IPS-NIHi7 (cell line): ENCODE measurements at regions not wholly inside any gene's neighbourhood (a gene's known extent, or its start where the extent isn't known, plus 50 kb on each side); places are given as distances from the start of the nearest gene placed in this dataset.

Experiments
- DNase-seq: peaks from one replicate; pipeline ENCODE4 v3.0.0; 2012; ENCODE audit warnings: mixed read lengths; ENCODE audit errors: extremely low spot score

DNA sequence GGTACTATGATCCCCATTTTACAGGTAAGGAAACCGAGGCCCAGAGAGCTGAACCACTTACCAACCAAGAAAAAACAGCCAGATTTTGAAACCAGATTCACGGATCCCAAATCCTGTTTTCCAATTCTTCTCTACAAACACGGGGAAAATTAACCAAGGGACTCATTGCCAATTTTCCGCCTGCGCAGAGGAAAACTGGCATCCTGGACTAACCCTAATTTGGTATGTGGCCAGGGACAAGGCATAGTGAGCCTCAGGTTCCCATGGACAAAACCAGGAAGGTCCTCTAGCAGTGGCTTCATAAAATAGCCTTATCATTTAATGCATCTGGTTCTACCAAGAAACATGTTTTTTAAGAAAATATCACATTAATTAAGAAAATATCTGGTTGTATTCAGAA, 517.3 kb downstream of the MED13L start:
- no peak for DNase-seq

DNA sequence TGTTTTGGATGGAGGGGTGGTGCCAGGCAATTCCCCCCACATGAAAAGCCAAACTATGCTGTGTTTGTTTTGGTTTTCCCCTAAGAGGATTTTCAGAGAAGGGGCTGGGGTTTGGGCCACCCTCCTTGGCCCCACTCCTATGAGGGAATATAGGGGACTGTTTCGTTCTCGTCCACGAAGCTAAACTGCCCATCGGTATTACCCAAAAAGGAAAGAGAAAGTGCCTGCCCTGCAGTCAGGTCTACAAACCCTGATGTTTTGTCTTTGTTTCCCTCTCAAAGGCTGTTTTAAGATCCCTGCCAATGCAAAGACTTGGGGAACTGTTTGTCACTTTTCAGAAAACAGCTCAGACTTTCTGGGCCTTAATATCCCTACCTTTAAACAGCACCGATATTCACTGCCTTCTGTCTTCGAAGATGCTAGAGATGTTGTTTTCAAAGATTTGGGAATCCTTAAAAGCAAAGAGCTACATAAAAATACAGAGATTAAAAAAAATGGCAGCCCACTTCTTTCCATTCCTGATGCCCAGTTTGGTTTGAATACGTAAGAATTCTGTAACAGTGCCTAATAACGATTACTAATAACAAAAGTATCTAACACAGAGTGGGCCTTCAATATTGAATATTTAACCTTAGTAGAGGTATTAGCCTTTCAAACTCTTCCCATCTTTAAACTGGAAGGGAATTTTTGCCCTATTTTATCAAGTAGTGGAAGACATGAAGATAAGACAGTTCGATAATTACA, 518.4 kb downstream of the MED13L start:
- no peak for DNase-seq

DNA sequence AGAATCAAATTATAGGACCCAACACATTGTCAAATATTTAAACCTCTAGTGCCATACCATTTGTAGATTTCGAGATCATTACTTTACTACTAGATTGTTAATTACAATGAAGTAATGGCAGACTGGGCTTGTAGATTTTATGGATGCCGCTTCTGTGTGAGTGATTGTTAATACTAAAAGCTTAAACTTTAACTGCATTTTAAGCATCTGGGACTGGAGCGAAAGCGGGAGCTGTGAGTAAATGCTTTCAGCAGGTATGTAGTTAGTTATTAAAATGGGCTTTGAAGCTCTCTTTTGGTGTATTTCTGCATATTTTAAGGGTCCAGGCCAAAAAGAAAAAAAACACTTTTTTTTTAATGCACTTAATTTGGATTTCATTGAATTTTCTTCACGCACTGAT, 519.3 kb downstream of the MED13L start:
- DNase-seq, result no peak

DNA sequence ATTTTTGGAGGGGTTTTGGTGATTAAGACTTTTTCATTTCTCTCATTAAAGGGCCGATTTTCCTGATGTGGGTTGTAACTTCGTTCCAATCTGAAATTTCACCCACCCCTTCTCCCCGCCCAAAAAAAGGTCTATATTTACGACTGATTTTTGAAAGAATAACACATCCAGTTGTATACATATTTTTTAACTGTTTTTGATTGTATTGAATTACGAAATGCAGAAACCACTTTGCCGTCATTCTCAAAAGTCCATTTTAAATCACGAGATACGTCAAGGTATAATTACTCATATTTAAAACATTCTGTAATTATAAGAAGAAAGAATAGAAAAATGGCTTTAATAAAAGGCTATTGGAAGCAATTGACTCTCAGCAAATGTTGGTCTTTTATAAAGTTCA, 520.7 kb downstream of the MED13L start:
- no peak for DNase-seq

DNA sequence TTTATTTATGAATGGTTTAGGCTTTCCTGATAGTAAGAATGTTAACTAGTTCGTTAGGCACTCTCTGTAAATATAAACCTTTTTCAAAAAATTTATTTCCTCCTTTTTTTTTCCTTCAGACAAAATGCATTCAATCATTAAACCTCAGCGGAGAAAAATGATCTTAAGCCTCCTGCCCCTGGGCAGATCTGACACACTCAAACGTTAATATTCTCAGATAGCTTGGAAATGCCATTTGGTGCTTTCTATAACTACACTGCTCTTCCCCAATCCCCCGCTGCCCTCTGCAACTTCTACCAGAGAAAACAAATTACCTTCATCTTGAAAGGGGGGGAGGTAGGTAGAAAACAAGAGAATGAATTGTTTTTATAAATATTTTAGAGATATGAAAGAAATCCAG, 521.2 kb downstream of the MED13L start:
- no peak for DNase-seq

DNA sequence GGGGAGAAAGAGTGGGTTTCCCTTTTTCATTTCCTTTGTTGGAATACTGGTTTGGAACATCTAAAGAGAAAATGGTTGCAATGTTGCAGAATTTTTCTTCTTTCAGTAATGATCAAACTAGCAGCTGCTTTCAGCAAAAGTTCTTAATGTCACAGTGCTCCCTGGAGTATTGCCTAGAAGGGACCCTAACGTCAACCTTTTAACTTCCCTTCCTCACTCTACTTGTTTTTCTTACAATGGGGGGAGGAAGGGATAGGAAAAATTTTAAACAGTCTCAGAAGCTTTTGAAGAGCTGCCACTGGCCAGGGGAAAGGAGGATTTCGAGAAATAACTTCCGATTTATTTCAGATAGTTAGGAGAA, 521.8 kb downstream of the MED13L start:
- no peak for DNase-seq

DNA sequence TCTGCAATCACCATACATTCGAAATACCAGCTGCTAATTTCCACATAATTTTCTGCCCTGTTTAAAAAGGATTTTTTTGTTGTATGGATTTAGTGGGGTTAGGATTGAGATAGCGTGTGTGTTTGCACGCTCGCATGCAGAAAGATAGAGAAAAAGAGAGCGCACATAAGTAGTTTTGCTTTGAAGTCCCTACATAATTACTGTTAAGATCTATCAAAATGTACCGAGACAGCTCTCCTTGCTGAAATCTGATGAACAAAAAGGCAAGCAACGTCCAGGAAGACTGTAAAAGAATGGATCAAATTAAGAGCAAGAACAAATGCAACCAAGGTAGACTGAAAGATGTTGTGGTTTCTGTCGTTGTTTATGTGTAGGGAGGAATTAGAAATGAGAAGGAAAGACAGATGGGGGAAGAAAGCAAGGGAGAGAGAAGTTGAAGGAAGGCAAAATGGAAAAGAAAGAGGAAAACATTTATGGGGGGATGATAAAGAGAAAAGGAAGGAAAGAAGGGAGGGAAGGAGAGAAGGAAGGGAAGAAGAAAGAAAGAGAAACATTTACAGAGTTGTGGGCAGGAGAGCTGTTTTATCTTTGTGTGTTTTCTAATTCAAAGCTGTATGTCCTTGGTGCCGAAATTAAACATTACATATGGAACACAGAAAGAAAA, 522.3 kb downstream of the MED13L start:
- DNase-seq, result no peak

DNA sequence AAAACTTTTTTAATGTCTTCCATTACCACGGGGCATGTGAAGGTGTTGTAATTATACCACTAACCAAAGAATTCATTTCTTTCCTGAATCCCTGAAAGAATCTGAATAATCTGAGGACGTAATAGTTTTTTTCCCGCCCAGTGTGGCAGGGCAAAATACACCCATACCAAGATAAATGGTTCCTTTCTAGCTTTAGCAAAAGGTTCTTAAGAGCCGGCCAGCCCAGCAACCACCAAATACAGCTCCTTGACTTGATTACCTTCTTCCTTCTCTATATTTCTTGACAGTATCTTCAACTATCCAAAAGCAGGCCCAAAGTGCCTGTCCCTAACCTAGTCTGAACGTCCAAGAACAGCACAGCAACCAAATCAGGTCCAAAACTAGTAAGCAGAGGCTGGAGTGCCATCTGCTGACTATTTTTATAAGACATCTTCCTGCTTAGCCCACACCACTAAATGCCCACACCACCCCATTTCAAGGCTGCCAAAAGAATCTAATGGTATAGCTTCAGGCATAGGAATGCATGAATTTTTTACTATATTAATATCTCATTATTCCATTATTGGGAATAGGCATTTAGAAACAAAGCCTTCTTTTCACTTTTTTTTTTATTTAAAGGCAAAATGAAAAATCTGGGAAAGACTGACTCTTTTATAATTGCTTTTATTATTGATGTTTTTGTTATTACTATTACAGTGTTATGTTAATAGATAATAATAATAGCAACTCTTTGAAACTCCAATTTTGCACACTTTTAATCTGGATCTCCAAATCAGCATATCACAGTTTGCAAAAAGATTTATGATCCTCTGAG, 524.4 kb downstream of the MED13L start:
- peak; percentile 73 for DNase-seq

DNA sequence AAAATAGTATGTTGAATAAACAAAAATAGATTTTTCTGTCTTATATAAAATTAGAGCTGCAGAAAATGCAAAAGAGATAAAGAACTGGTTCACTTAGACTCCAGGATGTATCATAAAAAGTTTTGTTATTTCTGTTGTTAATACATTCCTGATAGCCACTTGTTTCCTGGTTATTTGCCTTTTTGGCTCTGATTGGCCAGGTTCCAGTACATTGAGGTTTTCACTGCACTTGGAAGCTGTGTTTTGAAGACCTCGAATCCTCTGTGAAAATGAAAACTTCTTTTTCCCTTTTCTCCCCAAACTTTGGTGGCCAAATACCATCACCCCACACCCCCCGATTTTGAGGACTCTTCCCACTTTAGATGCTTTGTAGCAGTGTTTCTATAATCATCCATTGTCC, 525.3 kb downstream of the MED13L start:
- no peak for DNase-seq

DNA sequence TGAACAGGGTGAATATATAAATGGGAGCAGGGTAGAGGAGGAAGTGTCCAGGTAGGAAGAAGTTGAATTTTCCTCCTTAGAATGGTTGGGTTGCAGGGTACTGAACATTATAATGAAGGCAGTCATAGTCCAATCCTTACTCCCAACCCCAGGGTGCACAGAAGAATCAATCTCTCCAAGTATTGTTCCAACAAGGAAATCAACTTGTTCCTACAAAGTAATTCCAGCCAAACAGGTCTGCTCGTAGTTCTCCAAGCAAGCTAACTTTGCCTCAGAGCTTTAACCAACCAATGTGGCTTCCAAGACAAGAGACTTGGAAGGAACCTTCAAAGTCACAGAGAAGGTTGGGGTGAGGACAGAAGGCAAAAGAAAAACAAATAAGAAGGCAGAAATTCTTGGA, 527.2 kb downstream of the MED13L start:
- no peak for DNase-seq

DNA sequence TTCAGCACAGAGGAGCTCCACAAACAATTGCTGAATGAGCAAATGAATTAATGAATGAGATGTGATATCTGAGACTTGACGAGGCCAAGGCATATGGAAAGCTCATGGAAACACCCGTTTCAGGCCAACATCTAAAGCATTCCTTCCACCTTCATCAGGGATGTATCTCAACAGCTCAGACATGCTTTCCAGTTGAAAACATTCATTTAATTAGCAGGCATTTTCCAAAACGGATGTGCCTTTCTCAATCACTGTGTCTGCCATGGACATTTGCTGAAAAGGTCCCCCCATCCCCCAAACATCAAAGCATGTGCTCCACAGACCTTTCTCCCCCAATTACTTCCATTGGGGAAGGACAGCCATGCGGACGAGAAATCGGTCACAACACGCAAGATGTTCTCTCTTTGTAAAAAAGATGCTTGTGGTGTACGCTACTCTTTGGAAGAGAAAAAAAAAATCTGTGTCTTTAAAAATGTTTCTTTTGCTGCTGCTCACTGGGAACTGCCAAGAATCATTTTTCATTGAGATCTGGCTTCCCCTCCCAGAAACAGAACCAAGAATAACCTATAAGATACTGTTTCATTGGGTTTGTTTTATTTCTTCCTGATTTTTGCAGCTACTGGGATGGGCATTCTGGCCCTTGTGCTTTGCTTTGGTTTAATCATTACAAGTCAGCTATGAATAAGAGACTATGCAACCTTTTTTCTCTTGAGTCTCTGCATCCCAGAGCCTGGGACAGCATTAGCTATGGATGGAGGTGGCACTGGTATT, 528.2 kb downstream of the MED13L start:
- no peak for DNase-seq

DNA sequence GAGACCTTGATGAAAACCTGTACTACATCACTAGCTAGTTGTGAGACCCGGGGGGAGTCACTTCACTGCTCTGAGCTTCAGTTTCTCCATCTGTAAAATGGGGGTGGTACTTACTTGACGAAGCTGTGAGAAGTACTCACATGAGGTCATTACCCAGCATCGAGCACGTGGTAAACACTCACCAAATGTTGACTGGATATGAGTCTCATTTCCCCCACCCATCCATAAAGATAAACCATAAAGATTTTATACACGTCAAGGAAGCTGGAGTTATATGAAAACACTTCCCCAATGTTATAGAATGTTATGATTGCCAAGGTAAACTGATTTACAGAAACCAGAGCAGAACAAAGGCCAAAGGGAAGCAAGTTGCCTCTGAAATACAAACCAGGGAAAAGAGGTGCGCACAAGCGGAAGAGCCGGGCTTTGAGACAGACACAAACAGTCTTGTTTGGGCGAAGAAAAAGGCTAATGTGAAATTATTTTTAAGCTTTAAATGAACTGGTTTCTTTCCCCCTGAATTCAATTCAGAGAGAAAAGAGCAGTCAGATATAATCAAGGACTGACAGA, 536.8 kb downstream of the MED13L start:
- no peak for DNase-seq

DNA sequence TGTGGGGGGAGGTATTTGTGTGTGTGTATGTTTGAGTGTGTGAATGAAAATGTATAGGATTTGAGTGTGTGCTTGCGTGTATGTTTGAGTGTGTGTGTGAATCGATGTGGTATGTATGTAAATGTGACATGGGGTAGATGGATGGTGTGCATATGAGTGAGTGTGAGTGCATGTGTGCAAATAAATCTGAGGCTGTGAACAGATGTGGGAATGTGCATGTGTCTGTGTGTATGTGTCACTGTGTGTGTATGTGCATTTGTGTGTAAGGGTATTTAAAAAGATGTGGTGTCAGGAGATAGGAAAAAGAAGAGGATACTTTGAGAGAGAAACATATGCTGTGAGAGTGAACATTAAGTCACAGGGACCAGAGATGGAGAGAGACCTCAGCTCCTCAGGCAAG, 539.6 kb downstream of the MED13L start:
- no peak for DNase-seq

DNA sequence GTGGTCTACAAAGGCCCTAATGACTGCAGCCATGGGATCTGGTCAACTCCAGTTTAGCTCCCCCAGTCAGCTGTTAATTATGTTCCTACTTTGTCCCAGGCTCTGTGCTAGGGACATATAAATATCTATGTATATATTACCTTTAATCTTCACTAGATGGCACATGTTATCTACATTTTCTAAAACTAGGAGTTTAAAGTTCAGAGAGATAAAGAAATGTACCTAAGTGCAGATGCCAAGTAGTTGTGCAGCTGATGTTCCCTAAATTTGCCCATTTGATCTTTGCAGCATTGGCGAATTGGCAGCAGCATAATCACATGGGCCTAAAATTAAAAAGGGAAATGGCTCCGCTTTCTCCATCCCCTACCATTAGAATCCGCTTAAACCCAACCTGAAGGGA, 541.1 kb downstream of the MED13L start:
- DNase-seq, result no peak

DNA sequence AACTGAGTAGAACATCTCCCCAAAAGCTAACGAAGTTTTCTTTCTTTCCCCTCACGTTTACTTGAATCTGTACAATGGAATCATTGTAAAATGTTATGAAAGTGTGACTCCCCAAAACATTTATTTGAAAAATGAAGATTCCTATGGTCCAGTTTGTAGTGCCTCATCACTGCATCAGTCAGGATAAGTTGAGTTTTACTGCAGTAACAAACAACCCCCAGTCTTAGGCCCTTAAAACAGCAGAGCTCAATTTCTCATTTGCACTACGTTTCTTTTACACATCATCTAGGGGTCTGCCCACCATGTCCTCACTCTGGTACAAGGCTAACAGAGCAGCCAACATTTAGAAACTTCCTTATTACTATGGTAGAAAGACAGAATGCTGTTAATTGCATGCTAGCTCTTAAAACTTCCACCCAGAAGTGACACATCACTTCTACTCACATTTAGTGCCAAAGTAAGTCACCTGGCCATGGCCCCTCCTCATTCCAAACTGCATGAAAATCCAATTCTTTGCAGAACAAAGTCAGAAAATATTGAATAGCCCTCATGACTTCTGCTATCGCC, 546.4 kb downstream of the MED13L start:
- DNase-seq, result no peak

DNA sequence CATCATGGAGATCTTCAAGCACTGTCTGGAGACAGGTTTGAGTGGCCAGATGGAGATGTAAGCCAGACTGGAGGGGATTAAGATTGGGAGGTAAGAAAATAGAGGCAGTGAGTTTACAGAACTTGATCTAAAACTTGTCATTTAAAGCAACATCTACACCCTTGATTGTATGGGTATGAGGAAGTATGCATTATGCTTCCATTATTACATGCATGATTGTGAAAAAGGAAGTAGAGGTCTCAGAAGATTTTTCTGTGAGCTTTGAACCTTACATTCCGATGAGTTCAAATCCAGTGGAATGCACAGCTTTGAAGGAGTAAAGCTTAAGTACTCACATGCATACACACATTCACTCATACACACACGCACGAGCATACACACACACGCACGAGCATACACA, 550.8 kb downstream of the MED13L start:
- DNase-seq, result no peak

DNA sequence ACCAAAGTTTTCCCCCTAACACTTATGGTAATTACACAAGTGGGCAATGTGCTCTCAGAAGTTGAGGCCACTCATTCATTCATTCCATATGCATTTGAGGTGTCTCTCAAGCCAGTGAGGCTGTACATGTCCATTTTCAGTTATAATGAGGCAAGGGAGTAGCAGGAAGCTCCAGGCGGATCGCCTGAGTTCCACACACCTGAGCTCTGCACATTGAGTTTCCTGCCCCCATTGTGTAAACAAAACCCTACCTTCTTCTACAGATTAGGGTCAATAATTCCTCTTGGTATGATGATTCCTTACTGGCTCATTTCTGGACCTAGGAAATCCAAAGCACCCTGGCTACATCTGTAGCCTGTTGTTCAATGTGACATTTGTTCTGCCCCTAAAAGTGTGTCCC, 555.3 kb downstream of the MED13L start:
- no peak for DNase-seq

DNA sequence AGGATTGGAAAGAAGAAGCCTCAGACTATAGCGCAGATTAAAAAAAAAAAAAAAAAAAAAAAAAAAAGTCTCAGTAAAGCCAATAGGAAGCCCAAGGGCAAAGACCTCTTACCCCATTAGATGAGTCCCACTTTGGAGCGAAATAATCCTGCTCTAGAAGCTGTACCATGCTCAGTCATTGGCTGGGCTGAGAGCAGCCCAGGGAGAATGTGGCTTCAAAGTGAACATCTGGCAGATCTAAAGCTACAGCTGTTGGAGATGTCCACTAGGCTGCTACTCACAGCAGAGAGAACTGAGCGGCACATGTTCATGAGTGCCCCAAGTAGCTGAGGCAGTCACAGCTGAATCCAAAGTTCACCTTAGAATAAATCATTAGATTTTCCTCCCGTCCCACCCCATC, 560.9 kb downstream of the MED13L start:
- no peak for DNase-seq

DNA sequence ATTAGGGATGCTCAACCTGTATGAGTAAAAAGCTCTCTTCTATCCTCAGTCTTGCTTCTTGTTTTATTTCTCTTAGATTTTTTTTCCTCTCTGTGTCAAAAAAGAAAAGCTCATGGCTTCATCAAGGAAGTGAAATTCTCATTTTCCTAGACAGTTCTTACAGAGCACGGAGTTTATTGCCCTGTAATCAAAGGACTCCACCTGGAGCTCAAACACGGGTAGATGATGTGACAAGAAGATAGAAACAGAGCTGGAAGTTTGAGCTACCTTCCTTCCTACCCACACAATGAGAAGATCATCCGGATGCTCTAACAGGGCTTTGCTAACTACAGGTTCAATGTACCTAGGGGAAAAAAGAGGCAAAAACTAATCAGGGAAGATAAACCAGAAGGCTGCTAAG, 564.8 kb downstream of the MED13L start:
- no peak for DNase-seq

DNA sequence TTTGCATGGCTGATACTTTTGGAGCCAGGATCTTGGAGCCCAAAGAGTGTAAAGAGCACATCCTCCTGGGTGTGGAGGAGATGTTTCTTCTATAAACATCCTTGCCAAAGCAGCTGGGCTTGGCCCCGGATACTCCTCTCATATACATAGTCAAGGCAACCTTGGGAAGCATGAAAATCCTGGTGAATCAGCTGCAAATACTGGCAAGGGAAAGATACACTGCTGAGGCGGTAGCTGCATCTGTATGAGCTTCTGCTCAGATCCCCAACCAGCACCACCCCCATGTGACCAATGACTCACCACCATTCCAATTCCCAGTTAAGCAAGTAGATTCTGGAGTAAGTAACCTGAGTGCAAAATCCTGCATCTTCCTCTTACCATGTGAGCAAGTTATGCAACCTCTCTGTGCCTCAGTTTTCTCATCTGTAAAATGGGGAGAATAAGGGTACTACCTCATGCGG, 567.4 kb downstream of the MED13L start:
- peak; percentile 27 for DNase-seq

DNA sequence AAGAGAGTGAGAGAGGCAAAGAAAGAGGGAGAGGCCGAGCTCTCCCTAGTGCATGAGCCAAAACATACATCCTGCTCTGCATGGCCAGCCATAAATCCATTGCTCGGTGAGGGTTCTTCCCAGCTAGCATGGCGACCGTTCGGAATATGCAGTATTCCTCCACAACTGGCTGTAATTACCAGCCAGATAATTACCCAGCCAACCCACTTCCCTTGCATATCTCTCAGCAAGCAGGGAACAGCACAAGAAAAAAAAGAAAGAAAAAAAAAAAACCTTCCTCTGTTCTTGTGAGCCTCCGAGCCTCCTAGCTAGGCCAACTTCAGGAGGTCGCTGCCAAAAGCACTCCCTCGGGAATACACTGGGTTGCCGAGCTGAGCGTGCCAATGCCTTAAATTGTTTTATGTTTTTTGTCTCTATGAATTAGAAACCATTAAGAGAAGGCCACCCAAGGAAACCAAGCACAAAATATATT, 567.9 kb downstream of the MED13L start:
- no peak for DNase-seq
